ENCODE measurements at regions not wholly inside any gene's neighbourhood (a gene's known extent, or its start where the extent isn't known, plus 50 kb on each side); places are given as distances from the start of the nearest gene placed in this dataset.
A peak's percentile ranks its signal among the peaks of the same experiment; 100 is the strongest.

GRCh38 chr6:110033101-110033500 lies 55.0 kb downstream of the GPR6 start:
- DNase-seq, result no peak

- DNase-seq, result no peak
Observed at GRCh38 chr6:110033749-110034666, 55.9 kb downstream of the GPR6 start.

- no peak for DNase-seq
Observed at GRCh38 chr6:110034667-110035036, 56.5 kb downstream of the GPR6 start.

GRCh38 chr6:110035321-110035720 lies 57.2 kb downstream of the GPR6 start:
- DNase-seq, result no peak

GRCh38 chr6:110036408-110037302 lies 58.5 kb downstream of the GPR6 start:
- DNase-seq, result no peak

GRCh38 chr6:110037726-110038295 lies 59.7 kb downstream of the GPR6 start:
- no peak for DNase-seq

- DNase-seq, result peak; percentile 91
Observed at GRCh38 chr6:110039364-110039980, 61.4 kb downstream of the GPR6 start.

- DNase-seq, result peak; percentile 35
Observed at GRCh38 chr6:110039981-110040383, 61.9 kb downstream of the GPR6 start.

- DNase-seq, result no peak
Observed at GRCh38 chr6:110040716-110041115, 62.6 kb downstream of the GPR6 start.

- no peak for DNase-seq
Observed at GRCh38 chr6:110041126-110041525, 63.0 kb downstream of the GPR6 start.

GRCh38 chr6:110041830-110042229 lies 63.7 kb downstream of the GPR6 start:
- DNase-seq, result no peak

GRCh38 chr6:110042670-110043296 lies 64.7 kb downstream of the GPR6 start:
- DNase-seq, result no peak

- DNase-seq, result no peak
Observed at GRCh38 chr6:110043366-110043994, 65.4 kb downstream of the GPR6 start.

GRCh38 chr6:110044096-110044495 lies 66.0 kb downstream of the GPR6 start:
- DNase-seq, result no peak

GRCh38 chr6:110044622-110045021 lies 66.5 kb downstream of the GPR6 start:
- DNase-seq, result no peak

- no peak for DNase-seq
Observed at GRCh38 chr6:110048221-110048875, 70.2 kb downstream of the GPR6 start.

- DNase-seq, result no peak
Observed at GRCh38 chr6:110049696-110050439, 71.8 kb downstream of the GPR6 start.

All from renal pelvis (tissue), 1 donor.